ENCODE measurements at regions not wholly inside any gene's neighbourhood (a gene's known extent, or its start where the extent isn't known, plus 50 kb on each side); places are given as distances from the start of the nearest gene placed in this dataset.

DNA sequence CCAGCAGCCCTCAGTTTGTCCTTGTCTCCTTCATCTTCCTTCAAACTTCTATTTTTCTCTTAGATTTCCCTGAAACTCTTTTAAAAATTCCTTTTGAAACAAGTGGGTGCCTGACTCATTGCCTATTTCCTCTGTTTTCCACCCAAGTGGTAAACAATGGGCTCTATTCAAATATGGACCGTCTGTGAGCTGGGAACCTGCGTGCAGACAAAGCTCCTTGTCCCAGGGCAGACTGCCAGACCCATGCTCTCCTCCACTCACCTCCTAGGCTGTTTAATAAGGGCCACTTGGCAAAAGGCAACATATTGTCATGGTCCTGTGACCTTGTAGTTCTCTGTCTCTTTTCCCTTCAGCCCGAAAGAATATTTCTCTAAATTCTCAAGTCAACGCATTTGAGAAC, 332.7 kb upstream of the THBS1 start:
- no peak overlapping the region for H3K27ac ChIP-seq (ENCODE audit: low read length)
- H3K9ac ChIP-seq (ENCODE audit: low read length): no peak overlapping the region
- no peak overlapping the region for H3K4me2 ChIP-seq (ENCODE audit: low read depth, low read length)
- no peaks in the 10 kb centered on the region for H3K9me3 ChIP-seq (replicated peaks; ENCODE audit: insufficient read depth, low read length)
- TF ChIP-seq, protein P1, sequence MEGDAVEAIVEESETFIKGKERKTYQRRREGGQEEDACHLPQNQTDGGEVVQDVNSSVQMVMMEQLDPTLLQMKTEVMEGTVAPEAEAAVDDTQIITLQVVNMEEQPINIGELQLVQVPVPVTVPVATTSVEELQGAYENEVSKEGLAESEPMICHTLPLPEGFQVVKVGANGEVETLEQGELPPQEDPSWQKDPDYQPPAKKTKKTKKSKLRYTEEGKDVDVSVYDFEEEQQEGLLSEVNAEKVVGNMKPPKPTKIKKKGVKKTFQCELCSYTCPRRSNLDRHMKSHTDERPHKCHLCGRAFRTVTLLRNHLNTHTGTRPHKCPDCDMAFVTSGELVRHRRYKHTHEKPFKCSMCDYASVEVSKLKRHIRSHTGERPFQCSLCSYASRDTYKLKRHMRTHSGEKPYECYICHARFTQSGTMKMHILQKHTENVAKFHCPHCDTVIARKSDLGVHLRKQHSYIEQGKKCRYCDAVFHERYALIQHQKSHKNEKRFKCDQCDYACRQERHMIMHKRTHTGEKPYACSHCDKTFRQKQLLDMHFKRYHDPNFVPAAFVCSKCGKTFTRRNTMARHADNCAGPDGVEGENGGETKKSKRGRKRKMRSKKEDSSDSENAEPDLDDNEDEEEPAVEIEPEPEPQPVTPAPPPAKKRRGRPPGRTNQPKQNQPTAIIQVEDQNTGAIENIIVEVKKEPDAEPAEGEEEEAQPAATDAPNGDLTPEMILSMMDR (IDR thresholded peaks at IDR 0.05; ENCODE audit: low read length): no peak
- no peak for TF ChIP-seq EZH2phosphoT487 (IDR thresholded peaks at IDR 0.05; ENCODE audit: low read length)
- TF ChIP-seq EZH2 (optimal IDR thresholded peaks at IDR 0.05; ENCODE audit: low read depth, low read length): no peak
- H3K36me3 ChIP-seq (replicated peaks; ENCODE audit: insufficient read depth, low read length): no peaks in the 10 kb centered on the region
- no peaks in the 10 kb centered on the region for H3K27me3 ChIP-seq (replicated peaks; ENCODE audit: insufficient read depth, low read length)
- H3K9me2 ChIP-seq (replicated peaks; ENCODE audit: insufficient read depth, low read length): no peaks in the 10 kb centered on the region
- DNase-seq: no peak
- H3K4me1 ChIP-seq (ENCODE audit: low read length): no peaks in the 10 kb centered on the region
- no peak overlapping the region for H2AFZ ChIP-seq (ENCODE audit: low read length)
- no peaks in the 10 kb centered on the region for H4K20me1 ChIP-seq (ENCODE audit: insufficient read depth, low read length)
- H3K4me3 ChIP-seq (ENCODE audit: low read length): no peak overlapping the region
- H3K79me2 ChIP-seq (ENCODE audit: low read length): no peaks in the 10 kb centered on the region
- no peaks in the 10 kb centered on the region for H3F3A ChIP-seq (ENCODE audit: insufficient read depth, low read length)

DNA sequence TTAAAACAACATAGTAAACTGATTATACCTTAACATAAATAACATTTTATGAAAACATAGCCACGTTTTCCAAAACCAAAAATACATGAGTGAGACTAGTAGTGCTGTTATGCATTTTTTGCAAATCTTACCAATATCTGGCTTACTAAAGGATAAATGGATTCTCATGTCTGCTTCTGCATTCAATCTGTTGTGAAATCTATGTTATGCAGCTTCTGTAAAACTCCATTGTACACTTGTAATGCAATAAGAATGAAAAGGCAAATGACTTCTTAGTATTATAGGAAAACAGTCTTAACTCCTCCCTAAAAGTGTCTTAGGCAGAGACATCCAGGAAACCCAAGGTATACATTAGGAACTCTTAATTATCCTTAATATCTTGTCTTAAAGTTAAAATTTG, 330.9 kb upstream of the THBS1 start:
- DNase-seq: no peak
- H2AFZ ChIP-seq (ENCODE audit: low read length): no peak overlapping the region

DNA sequence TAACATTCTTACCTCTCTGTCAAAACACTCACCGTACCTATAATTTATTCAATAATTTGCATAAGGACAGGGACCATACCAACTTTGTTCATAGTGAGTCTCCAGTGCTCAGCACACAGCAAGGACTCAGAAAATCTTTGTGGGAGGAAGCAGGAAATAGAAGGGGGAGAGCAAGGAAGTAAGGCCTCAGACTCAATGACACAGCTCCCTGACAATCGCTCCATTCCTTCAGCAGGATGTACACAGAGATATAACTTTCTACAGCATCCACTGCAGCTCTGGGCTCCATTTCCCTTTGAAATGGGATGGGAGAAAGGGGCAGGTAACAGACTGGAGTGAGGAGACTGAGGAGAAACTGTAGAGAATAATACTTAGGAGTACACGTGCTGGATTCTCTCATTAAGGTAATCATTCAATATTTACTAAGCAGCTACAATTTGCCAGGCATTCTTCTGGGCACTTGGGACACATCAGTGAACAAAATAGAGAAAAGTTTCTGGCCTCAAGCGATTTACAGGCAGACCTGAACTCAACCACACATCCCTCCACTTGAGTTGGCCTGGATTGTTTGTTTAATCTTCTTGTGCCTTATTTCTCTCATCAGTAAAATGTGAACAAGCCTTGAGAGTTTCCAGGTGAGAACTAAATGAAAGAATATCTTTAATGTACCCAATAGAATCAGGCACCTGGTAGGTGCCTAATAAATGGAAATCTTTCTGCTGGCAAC, 330.3 kb upstream of the THBS1 start:
- Histone ChIP-seq H4K20me1 (ENCODE audit: insufficient read depth, low read length) (no peaks in the 10 kb centered on the region), H3K4me3 (ENCODE audit: low read length) (no peak overlapping the region), H3K9ac (ENCODE audit: low read length) (no peak overlapping the region), H3K27ac (ENCODE audit: low read length) (no peak overlapping the region), H3K4me2 (ENCODE audit: low read depth, low read length) (no peak overlapping the region), H3K9me2 (replicated peaks; ENCODE audit: insufficient read depth, low read length) (no peaks in the 10 kb centered on the region), H3K79me2 (ENCODE audit: low read length) (no peaks in the 10 kb centered on the region), H3K36me3 (replicated peaks; ENCODE audit: insufficient read depth, low read length) (no peaks in the 10 kb centered on the region), H3K27me3 (replicated peaks; ENCODE audit: insufficient read depth, low read length) (no peaks in the 10 kb centered on the region), H2AFZ (ENCODE audit: low read length) (no peak overlapping the region), H3F3A (ENCODE audit: insufficient read depth, low read length) (no peaks in the 10 kb centered on the region), H3K9me3 (replicated peaks; ENCODE audit: insufficient read depth, low read length) (no peaks in the 10 kb centered on the region), H3K4me1 (ENCODE audit: low read length) (no peaks in the 10 kb centered on the region)
- no peak for DNase-seq
- TF ChIP-seq, protein P1 (IDR thresholded peaks at IDR 0.05; ENCODE audit: low read length): no peak
- TF ChIP-seq EZH2 (optimal IDR thresholded peaks at IDR 0.05; ENCODE audit: low read depth, low read length): no peak
- no peak for TF ChIP-seq EZH2phosphoT487 (IDR thresholded peaks at IDR 0.05; ENCODE audit: low read length)

More for the DNA sequence above, 330.9 kb upstream of the THBS1 start:
- no peaks in the 10 kb centered on the region for H3K79me2 ChIP-seq (ENCODE audit: low read length)
- H3K9ac ChIP-seq (ENCODE audit: low read length): no peak overlapping the region
- no peak overlapping the region for H3K4me3 ChIP-seq (ENCODE audit: low read length)
- TF ChIP-seq EZH2phosphoT487 (IDR thresholded peaks at IDR 0.05; ENCODE audit: low read length) (no peak), EZH2 (optimal IDR thresholded peaks at IDR 0.05; ENCODE audit: low read depth, low read length) (no peak)
- TF ChIP-seq, protein P1 (IDR thresholded peaks at IDR 0.05; ENCODE audit: low read length): no peak
- no peaks in the 10 kb centered on the region for H3K36me3 ChIP-seq (replicated peaks; ENCODE audit: insufficient read depth, low read length)
- no peaks in the 10 kb centered on the region for H3K27me3 ChIP-seq (replicated peaks; ENCODE audit: insufficient read depth, low read length)
- no peak overlapping the region for H3K27ac ChIP-seq (ENCODE audit: low read length)
- H3F3A ChIP-seq (ENCODE audit: insufficient read depth, low read length): no peaks in the 10 kb centered on the region
- H3K4me2 ChIP-seq (ENCODE audit: low read depth, low read length): no peak overlapping the region
- H3K9me3 ChIP-seq (replicated peaks; ENCODE audit: insufficient read depth, low read length): no peaks in the 10 kb centered on the region
- H3K4me1 ChIP-seq (ENCODE audit: low read length): no peaks in the 10 kb centered on the region
- H4K20me1 ChIP-seq (ENCODE audit: insufficient read depth, low read length): no peaks in the 10 kb centered on the region
- H3K9me2 ChIP-seq (replicated peaks; ENCODE audit: insufficient read depth, low read length): no peaks in the 10 kb centered on the region

Data from MM.1S (cell line).